ENCODE measurements at regions not wholly inside any gene's neighbourhood (a gene's known extent, or its start where the extent isn't known, plus 50 kb on each side); places are given as distances from the start of the nearest gene placed in this dataset.

GRCh38 chr4:20378181-20378580, 126.5 kb downstream of the SLIT2 start:
- no peaks in the 10 kb centered on the region for H3K4me1 ChIP-seq (ENCODE audit: control insufficient read depth, insufficient read depth, low read length)
- no peak for DNase-seq
- H3K9me3 ChIP-seq (ENCODE audit: control insufficient read depth, low read depth, low read length), result no peaks in the 10 kb centered on the region
- no peak overlapping the region for H3K4me3 ChIP-seq (ENCODE audit: low read length)
- no peaks in the 10 kb centered on the region for H3K36me3 ChIP-seq (ENCODE audit: control insufficient read depth, insufficient read depth, low read length)
- no CpG with 5 or more reads among the region's 1 CpG for WGBS (ENCODE audit: insufficient coverage, low lambda C conversion rate)
- no peaks in the 10 kb centered on the region for H3K27me3 ChIP-seq (ENCODE audit: control insufficient read depth, insufficient read depth, low read length)
- H3K27ac ChIP-seq (ENCODE audit: low read length), result no peak overlapping the region

DNA sequence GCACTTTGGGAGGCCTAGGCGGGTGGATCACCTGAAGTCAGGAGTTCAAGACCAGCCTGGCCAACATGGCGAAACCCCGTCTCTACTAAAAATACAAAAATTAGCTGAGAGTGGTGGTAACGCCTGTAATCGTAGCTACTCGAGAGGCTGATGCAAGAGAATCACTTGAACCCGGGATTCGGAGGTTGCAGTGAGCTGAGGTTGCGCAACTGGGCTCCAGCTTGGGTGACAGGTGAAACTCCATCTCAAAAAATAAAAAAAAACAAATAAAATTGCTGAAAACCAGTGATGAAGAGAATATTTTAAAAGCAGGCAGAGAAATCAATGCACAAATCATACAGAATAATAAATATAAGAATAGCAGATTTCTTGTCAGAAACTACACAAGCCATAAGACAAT, 129.3 kb downstream of the SLIT2 start:
- no peaks in the 10 kb centered on the region for H3K9me3 ChIP-seq (ENCODE audit: control insufficient read depth, low read depth, low read length)
- no CpG with 5 or more reads among the region's 9 CpGs for WGBS (ENCODE audit: insufficient coverage, low lambda C conversion rate)
- H3K27ac ChIP-seq (ENCODE audit: low read length), result no peak overlapping the region
- no peaks in the 10 kb centered on the region for H3K4me1 ChIP-seq (ENCODE audit: control insufficient read depth, insufficient read depth, low read length)
- no peak for DNase-seq
- H3K36me3 ChIP-seq (ENCODE audit: control insufficient read depth, insufficient read depth, low read length), result no peaks in the 10 kb centered on the region
- no peak overlapping the region for H3K4me3 ChIP-seq (ENCODE audit: low read length)
- H3K27me3 ChIP-seq (ENCODE audit: control insufficient read depth, insufficient read depth, low read length), result no peaks in the 10 kb centered on the region

DNA sequence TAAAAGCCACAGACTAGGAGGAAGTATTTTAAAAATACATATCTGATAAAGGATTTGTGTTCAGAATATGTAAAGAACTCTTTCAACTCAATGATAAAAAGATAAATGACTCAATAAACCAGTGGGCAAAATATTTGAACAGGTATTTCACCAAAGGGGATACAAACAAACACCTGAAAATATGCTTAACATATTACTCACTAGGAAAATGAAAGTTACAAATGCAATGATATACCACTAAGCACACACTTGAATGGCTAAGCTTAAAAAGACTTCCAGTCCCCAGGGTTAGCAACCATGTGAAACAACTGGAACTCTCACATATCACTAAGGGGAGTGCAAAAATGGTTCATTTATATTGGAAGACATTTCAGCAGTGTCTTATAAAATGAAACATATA, 131.6 kb downstream of the SLIT2 start:
- no peak overlapping the region for H3K4me3 ChIP-seq (ENCODE audit: low read length)
- no peaks in the 10 kb centered on the region for H3K27me3 ChIP-seq (ENCODE audit: control insufficient read depth, insufficient read depth, low read length)
- DNase-seq, result no peak
- no peaks in the 10 kb centered on the region for H3K36me3 ChIP-seq (ENCODE audit: control insufficient read depth, insufficient read depth, low read length)
- no peaks in the 10 kb centered on the region for H3K4me1 ChIP-seq (ENCODE audit: control insufficient read depth, insufficient read depth, low read length)
- no peak overlapping the region for H3K27ac ChIP-seq (ENCODE audit: low read length)
- H3K9me3 ChIP-seq (ENCODE audit: control insufficient read depth, low read depth, low read length), result no peaks in the 10 kb centered on the region

DNA sequence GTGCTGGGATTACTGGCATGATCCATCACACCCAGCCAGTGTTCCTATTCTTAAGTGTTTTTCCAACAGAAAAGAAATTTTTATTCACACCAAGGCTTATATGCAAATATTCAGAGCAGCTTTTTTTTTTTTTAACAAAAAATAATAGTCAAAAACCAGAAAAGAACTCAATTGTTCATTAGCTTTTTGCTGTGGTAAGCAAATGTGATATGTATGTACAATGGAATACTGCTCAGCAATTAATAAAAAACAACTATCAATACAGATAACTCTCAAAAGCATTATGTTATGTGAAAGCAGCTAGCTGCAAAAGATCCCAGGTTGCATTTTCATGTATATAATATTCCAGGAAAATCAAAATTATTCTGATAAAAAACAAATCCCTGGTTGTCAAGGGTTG, 132.3 kb downstream of the SLIT2 start:
- no peak overlapping the region for H3K4me3 ChIP-seq (ENCODE audit: low read length)
- H3K4me1 ChIP-seq (ENCODE audit: control insufficient read depth, insufficient read depth, low read length), result no peaks in the 10 kb centered on the region
- no peaks in the 10 kb centered on the region for H3K36me3 ChIP-seq (ENCODE audit: control insufficient read depth, insufficient read depth, low read length)
- no peaks in the 10 kb centered on the region for H3K27me3 ChIP-seq (ENCODE audit: control insufficient read depth, insufficient read depth, low read length)
- no peak for DNase-seq
- H3K9me3 ChIP-seq (ENCODE audit: control insufficient read depth, low read depth, low read length), result no peaks in the 10 kb centered on the region
- no peak overlapping the region for H3K27ac ChIP-seq (ENCODE audit: low read length)

DNA sequence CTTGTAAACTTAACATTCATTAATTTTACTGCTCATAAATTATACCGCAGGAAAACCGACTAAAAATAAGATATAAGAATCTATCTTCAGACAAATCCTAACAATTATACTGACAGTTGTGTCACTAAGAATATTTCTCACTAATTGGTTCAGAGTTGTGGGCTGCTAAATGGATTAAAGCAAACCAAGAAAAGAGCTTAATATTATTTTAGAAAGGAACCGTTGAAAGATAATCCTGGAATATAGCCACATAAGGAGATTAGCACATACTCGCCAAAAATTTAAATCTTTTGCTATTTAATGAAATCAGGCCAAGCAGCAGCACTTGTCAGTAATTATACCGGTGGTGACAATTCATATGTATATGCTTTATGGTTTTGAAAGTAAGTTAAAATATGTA, 132.8 kb downstream of the SLIT2 start:
- no peak for DNase-seq
- no peak overlapping the region for H3K4me3 ChIP-seq (ENCODE audit: low read length)
- 92% methylated on average over 2 of the region's 5 CpGs for WGBS (ENCODE audit: insufficient coverage, low lambda C conversion rate)
- H3K27ac ChIP-seq (ENCODE audit: low read length), result no peak overlapping the region
- H3K4me1 ChIP-seq (ENCODE audit: control insufficient read depth, insufficient read depth, low read length), result no peaks in the 10 kb centered on the region
- no peaks in the 10 kb centered on the region for H3K27me3 ChIP-seq (ENCODE audit: control insufficient read depth, insufficient read depth, low read length)
- no peaks in the 10 kb centered on the region for H3K9me3 ChIP-seq (ENCODE audit: control insufficient read depth, low read depth, low read length)
- H3K36me3 ChIP-seq (ENCODE audit: control insufficient read depth, insufficient read depth, low read length), result no peaks in the 10 kb centered on the region

DNA sequence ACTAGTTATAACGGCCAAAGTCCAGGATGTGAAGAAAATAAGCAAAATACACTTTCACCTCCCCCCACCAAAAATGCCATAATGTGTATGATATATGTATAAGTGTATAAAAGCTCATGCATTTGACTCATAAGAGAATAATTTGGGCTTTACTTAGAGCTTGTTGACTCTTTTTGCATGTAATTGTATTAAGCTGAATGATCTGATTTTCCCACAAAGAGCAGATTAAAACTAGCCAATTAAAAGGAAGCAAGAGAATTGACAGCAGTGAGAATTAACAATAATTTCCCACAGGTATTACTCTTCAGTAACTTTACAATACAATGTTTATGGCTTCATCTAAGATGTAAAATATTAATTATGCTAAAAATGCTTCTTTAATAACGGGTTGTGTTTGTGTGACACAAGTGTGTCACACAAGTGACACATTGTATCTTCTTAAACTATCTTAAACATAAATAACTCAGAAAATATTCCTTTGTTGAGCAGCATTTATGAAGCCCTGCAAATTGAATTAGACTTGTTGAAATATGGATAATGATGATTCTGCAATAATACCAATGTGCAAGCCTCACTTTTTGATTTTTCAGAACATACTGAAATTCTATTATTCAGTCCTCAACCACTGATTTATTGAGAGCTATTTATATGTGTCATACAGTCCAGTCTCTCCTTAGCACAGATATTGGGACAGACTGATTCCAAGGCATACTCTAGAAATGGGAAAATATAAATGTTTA, 134.5 kb downstream of the SLIT2 start:
- Histone ChIP-seq H3K4me1 (ENCODE audit: control insufficient read depth, insufficient read depth, low read length) (no peaks in the 10 kb centered on the region), H3K27me3 (ENCODE audit: control insufficient read depth, insufficient read depth, low read length) (no peaks in the 10 kb centered on the region), H3K4me3 (ENCODE audit: low read length) (no peak overlapping the region), H3K9me3 (ENCODE audit: control insufficient read depth, low read depth, low read length) (no peaks in the 10 kb centered on the region), H3K36me3 (ENCODE audit: control insufficient read depth, insufficient read depth, low read length) (no peaks in the 10 kb centered on the region), H3K27ac (ENCODE audit: low read length) (no peak overlapping the region)
- no CpG with 5 or more reads among the region's 2 CpGs for WGBS (ENCODE audit: insufficient coverage, low lambda C conversion rate)
- no peak for DNase-seq

DNA sequence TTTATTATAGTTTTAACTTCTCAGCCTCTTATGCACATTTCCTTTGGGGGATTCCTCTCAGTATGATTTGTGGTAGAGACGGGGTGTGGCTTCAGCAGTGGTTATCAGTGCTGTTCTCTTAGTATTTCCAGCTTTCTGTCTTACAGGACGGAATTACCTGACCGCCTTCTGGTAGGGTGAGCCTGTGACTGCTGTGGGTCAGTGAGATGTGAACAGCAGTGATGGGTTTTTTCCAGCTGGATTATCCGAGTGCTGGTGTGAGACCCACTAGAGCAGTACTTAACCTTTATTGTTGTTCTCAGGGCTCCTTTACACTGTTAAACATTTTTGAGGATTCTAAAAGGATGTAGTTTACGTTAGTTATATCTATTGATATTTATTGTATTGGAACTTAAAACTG, 135.2 kb downstream of the SLIT2 start:
- Histone ChIP-seq H3K27me3 (ENCODE audit: control insufficient read depth, insufficient read depth, low read length) (no peaks in the 10 kb centered on the region), H3K27ac (ENCODE audit: low read length) (no peak overlapping the region), H3K4me3 (ENCODE audit: low read length) (no peak overlapping the region), H3K36me3 (ENCODE audit: control insufficient read depth, insufficient read depth, low read length) (no peaks in the 10 kb centered on the region), H3K9me3 (ENCODE audit: control insufficient read depth, low read depth, low read length) (no peaks in the 10 kb centered on the region), H3K4me1 (ENCODE audit: control insufficient read depth, insufficient read depth, low read length) (no peaks in the 10 kb centered on the region)
- no peak for DNase-seq
- no CpG with 5 or more reads among the region's 5 CpGs for WGBS (ENCODE audit: insufficient coverage, low lambda C conversion rate)

DNA sequence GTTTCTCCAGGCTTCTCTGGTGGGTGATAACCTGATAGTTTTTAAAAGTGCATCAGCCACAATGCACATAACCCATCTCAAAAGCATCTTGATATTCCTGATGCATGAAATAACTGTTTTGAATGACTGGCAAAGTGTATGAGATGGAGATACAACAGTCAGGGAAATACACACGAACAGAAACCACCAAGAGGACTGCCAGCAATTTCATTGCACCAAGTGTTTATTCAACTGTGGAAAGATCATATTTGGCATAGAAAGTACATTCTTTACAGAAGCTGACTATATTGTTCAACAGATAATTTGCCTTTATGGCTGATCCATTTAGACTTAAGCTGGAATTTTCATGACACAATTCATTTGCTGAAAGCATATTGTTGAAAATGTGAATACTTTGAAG, 139.5 kb downstream of the SLIT2 start:
- H3K4me1 ChIP-seq (ENCODE audit: control insufficient read depth, insufficient read depth, low read length), result no peaks in the 10 kb centered on the region
- no peaks in the 10 kb centered on the region for H3K9me3 ChIP-seq (ENCODE audit: control insufficient read depth, low read depth, low read length)
- H3K36me3 ChIP-seq (ENCODE audit: control insufficient read depth, insufficient read depth, low read length), result no peaks in the 10 kb centered on the region
- WGBS (ENCODE audit: insufficient coverage, low lambda C conversion rate), result no CpG with 5 or more reads among the region's 1 CpG
- H3K27me3 ChIP-seq (ENCODE audit: control insufficient read depth, insufficient read depth, low read length), result no peaks in the 10 kb centered on the region
- no peak overlapping the region for H3K27ac ChIP-seq (ENCODE audit: low read length)
- no peak overlapping the region for H3K4me3 ChIP-seq (ENCODE audit: low read length)
- no peak for DNase-seq

DNA sequence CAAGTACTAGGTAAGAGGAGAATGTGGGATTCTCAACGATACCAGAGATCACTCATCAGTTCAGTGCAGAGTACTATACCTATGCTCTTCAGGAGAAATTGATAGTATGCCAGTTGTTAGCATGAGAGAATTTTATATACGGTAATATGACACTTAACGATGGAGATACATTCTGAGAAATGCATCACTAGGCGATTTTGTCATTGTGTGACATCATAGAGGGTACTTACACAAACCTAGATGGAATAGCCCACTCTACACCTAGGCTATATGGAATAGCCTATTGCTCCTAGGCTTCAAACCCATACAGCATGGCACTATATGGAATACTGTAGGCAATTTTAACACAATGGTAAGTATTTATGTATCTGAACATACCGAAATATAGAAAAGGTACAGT, 140.2 kb downstream of the SLIT2 start:
- no peaks in the 10 kb centered on the region for H3K27me3 ChIP-seq (ENCODE audit: control insufficient read depth, insufficient read depth, low read length)
- H3K4me1 ChIP-seq (ENCODE audit: control insufficient read depth, insufficient read depth, low read length), result no peaks in the 10 kb centered on the region
- no peak overlapping the region for H3K27ac ChIP-seq (ENCODE audit: low read length)
- no peak overlapping the region for H3K4me3 ChIP-seq (ENCODE audit: low read length)
- H3K9me3 ChIP-seq (ENCODE audit: control insufficient read depth, low read depth, low read length), result no peaks in the 10 kb centered on the region
- 100% methylated on average over 2 of the region's 5 CpGs for WGBS (ENCODE audit: insufficient coverage, low lambda C conversion rate)
- no peak for DNase-seq
- no peaks in the 10 kb centered on the region for H3K36me3 ChIP-seq (ENCODE audit: control insufficient read depth, insufficient read depth, low read length)

DNA sequence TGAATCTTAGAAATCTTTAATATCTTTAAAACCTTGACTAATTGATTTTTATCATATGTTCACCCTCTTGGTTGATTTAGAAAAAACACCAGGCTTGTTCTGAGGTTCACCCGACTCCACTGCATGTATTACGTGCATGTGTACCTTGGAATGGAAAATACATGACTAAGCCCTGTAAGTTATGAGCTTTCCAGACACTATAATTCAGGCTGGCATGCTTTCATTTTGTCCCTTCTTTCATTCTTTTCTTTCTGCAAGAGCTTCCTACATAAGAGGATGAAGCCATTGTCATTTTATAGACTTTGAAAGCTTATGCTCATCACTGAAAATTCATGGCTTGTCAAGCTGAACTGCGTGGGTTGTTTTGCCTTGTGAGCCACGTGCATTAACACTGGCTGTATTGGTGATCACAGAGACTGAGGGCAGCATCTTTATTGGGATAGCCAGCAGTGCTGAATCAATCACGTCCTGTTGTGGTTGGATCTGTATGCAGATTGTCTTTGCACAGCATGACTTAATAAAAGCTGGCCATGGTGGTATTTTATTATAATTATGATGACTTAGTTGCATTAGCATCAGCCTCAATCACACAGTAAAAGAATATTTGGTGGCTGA, 141.9 kb downstream of the SLIT2 start:
- H3K27me3 ChIP-seq (ENCODE audit: control insufficient read depth, insufficient read depth, low read length), result no peaks in the 10 kb centered on the region
- H3K4me3 ChIP-seq (ENCODE audit: low read length), result no peak overlapping the region
- no peaks in the 10 kb centered on the region for H3K36me3 ChIP-seq (ENCODE audit: control insufficient read depth, insufficient read depth, low read length)
- H3K9me3 ChIP-seq (ENCODE audit: control insufficient read depth, low read depth, low read length), result no peaks in the 10 kb centered on the region
- no CpG with 5 or more reads among the region's 5 CpGs for WGBS (ENCODE audit: insufficient coverage, low lambda C conversion rate)
- no peaks in the 10 kb centered on the region for H3K4me1 ChIP-seq (ENCODE audit: control insufficient read depth, insufficient read depth, low read length)
- H3K27ac ChIP-seq (ENCODE audit: low read length), result no peak overlapping the region
- no peak for DNase-seq

DNA sequence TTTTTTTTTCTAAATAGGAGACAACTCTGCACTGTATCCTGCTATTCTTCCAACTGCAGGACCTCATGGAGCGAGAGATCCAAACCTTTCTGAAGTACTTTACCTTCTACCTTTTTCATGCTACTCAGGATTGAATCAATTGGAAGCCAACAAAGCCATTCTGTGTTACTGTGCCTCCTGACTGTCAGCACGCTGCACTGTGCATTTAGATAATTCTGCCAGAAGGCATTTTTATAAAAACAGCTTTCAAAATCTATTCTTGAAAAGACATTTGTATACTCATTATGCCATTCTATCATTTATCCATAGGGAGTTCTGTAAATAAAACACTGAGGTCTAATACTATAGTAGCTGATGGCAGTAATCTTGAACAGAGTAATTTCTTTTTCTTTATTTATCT, 142.8 kb downstream of the SLIT2 start:
- Histone ChIP-seq H3K36me3 (ENCODE audit: control insufficient read depth, insufficient read depth, low read length) (no peaks in the 10 kb centered on the region), H3K9me3 (ENCODE audit: control insufficient read depth, low read depth, low read length) (no peaks in the 10 kb centered on the region), H3K4me1 (ENCODE audit: control insufficient read depth, insufficient read depth, low read length) (no peaks in the 10 kb centered on the region), H3K4me3 (ENCODE audit: low read length) (no peak overlapping the region), H3K27ac (ENCODE audit: low read length) (no peak overlapping the region), H3K27me3 (ENCODE audit: control insufficient read depth, insufficient read depth, low read length) (no peaks in the 10 kb centered on the region)
- 80% methylated on average over 1 of the region's 2 CpGs for WGBS (ENCODE audit: insufficient coverage, low lambda C conversion rate)
- no peak for DNase-seq

Measured in large intestine (tissue), 3 donors.